ENCODE measurements at regions not wholly inside any gene's neighbourhood (a gene's known extent, or its start where the extent isn't known, plus 50 kb on each side); places are given as distances from the start of the nearest gene placed in this dataset.
"Not testable (repeated sequence)": the region's sequence is repeated elsewhere in the genome, so short reads cannot be mapped to it uniquely, and the experiment has no call there.

DNA sequence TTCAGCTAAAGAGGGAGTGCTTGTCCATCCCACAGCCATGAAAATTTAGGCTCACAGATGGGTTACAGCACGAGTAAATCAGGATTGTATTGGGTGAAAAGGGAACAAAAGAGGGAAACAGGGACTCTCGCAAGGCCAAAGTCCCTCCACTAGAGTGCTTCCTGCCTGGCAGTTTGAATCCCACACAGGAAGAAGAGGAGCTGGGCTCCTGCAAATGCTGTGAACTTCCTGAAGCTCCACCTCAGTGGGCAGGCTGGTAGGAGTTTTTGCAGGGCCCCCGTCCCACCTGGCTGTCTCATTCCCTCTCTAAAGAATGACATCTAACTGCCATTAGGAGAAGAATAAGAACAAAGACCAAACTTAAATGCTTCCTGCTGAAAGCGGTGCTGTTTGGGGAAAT, 712.0 kb upstream of the PRMT6 start:
- Histone ChIP-seq H3K27me3 (ENCODE audit: control insufficient read depth, insufficient read depth, low read length) (no peaks in the 10 kb centered on the region), H3K36me3 (ENCODE audit: control insufficient read depth, insufficient read depth, low read length) (no peaks in the 10 kb centered on the region), H3K9ac (ENCODE audit: low read depth, low read length) (no peak overlapping the region)

DNA sequence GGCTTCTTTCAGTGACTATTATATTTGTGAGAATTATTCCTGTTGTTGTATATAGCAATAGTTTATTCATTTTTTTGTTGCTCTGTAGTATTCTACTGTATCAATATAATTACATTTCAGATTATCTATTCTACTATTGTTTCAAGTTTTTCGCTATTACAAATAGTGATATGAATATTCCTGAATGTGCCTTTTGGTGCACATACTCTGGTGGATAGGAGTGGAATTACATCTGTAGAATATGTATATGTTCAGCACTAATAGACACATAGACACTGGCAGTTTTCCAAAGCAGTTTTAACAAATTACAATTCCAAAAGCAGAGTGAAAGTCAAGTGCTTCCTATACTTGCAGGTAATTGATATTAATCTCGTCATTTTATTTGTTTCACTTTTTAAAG, 696.2 kb upstream of the PRMT6 start:
- no peak overlapping the region for H3K9ac ChIP-seq (ENCODE audit: low read depth, low read length)

More for the DNA sequence above, 712.0 kb upstream of the PRMT6 start:
- no peak overlapping the region for H3K4me3 ChIP-seq (ENCODE audit: low read depth, low read length)
- no peaks in the 10 kb centered on the region for H3K9me3 ChIP-seq (ENCODE audit: control insufficient read depth, insufficient read depth, low read length)
- H3K4me1 ChIP-seq (ENCODE audit: control insufficient read depth, insufficient read depth, low read length): no peaks in the 10 kb centered on the region

DNA sequence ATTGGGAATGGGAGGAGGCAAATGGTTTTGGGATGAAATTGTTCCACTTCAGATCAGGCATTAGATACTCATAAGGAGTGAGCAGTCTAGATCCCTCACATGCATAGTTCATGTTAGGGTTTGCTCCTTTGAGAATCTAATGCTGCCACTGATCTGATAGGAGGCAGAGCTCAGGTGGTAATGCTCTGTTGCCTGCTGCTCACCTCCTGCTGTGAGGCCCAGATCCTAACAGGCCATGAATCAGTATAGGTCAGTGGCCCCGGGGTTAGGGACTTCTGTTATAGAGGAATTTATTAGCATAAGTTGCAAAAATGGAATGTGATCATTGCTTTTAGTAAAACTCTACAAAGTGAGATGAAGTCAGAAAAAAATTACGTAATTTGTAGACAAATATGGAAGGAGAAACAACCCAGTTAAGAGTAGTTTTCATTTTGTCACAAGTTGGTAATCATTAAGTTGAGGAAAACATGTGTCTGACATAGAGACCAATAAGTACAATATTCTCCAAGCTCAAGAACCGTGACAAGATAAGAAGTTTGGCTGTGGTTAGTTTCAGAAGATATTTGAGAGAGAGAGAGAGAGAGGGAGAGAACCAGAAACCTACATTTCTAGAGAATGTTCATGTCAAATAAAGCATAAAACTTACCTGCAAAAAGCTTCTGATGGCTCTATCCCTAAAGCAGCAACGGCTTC, 689.7 kb upstream of the PRMT6 start:
- Histone ChIP-seq H3K27me3 (ENCODE audit: control insufficient read depth, insufficient read depth, low read length) (no peaks in the 10 kb centered on the region), H3K4me3 (ENCODE audit: low read depth, low read length) (no peak overlapping the region), H3K36me3 (ENCODE audit: control insufficient read depth, insufficient read depth, low read length) (no peaks in the 10 kb centered on the region), H3K9me3 (ENCODE audit: control insufficient read depth, insufficient read depth, low read length) (no peaks in the 10 kb centered on the region), H3K9ac (ENCODE audit: low read depth, low read length) (no peak overlapping the region), H3K4me1 (ENCODE audit: control insufficient read depth, insufficient read depth, low read length) (no peaks in the 10 kb centered on the region)

More for the DNA sequence above, 696.2 kb upstream of the PRMT6 start:
- H3K36me3 ChIP-seq (ENCODE audit: control insufficient read depth, insufficient read depth, low read length): no peaks in the 10 kb centered on the region
- no peaks in the 10 kb centered on the region for H3K27me3 ChIP-seq (ENCODE audit: control insufficient read depth, insufficient read depth, low read length)
- H3K9me3 ChIP-seq (ENCODE audit: control insufficient read depth, insufficient read depth, low read length): no peaks in the 10 kb centered on the region
- H3K4me3 ChIP-seq (ENCODE audit: low read depth, low read length): no peak overlapping the region
- no peaks in the 10 kb centered on the region for H3K4me1 ChIP-seq (ENCODE audit: control insufficient read depth, insufficient read depth, low read length)

DNA sequence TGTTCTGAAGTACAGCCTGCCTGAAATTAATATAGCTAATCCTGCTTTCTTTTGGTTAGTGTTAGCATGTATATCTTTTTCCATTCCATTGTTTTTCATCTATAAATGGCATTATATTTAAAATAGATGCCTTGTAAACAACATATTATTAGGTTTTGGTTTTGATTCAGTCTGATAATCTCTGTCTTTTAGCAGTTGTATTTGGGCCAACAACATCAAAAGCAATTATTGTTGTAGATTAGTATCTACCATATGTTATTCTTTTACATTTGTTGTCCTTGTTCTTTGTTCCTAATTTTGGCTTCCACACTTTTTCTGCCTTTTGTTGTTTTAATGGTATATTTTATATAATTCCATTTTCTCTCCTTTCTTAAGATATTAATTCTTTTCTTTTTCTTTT, 678.2 kb upstream of the PRMT6 start:
- H3K36me3 ChIP-seq (ENCODE audit: control insufficient read depth, insufficient read depth, low read length): no peaks in the 10 kb centered on the region
- no peak overlapping the region for H3K9ac ChIP-seq (ENCODE audit: low read depth, low read length)
- no peaks in the 10 kb centered on the region for H3K4me1 ChIP-seq (ENCODE audit: control insufficient read depth, insufficient read depth, low read length)
- H3K9me3 ChIP-seq (ENCODE audit: control insufficient read depth, insufficient read depth, low read length): no peaks in the 10 kb centered on the region
- H3K4me3 ChIP-seq (ENCODE audit: low read depth, low read length): no peak overlapping the region
- no peaks in the 10 kb centered on the region for H3K27me3 ChIP-seq (ENCODE audit: control insufficient read depth, insufficient read depth, low read length)

DNA sequence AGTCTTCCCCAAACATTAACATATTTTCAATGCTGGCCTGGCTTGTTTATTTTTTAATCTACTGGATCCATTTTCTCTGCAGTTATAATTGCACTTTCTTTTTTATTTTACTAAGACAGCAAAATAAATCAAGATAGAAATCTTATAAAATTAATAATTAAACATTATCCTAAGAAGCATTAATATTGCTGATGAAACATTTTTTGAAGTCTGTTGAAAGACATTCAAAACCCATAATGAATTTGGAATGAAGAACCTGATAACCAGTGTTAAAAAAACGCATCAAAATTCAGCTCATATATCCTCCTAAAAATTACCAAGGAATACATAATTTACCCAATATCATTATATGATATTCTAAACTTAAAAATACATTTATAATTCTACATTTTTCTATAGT, 675.7 kb upstream of the PRMT6 start:
- Histone ChIP-seq H3K36me3 (ENCODE audit: control insufficient read depth, insufficient read depth, low read length) (no peaks in the 10 kb centered on the region), H3K4me1 (ENCODE audit: control insufficient read depth, insufficient read depth, low read length) (no peaks in the 10 kb centered on the region), H3K27me3 (ENCODE audit: control insufficient read depth, insufficient read depth, low read length) (no peaks in the 10 kb centered on the region), H3K9me3 (ENCODE audit: control insufficient read depth, insufficient read depth, low read length) (no peaks in the 10 kb centered on the region), H3K9ac (ENCODE audit: low read depth, low read length) (no peak overlapping the region), H3K4me3 (ENCODE audit: low read depth, low read length) (no peak overlapping the region)

DNA sequence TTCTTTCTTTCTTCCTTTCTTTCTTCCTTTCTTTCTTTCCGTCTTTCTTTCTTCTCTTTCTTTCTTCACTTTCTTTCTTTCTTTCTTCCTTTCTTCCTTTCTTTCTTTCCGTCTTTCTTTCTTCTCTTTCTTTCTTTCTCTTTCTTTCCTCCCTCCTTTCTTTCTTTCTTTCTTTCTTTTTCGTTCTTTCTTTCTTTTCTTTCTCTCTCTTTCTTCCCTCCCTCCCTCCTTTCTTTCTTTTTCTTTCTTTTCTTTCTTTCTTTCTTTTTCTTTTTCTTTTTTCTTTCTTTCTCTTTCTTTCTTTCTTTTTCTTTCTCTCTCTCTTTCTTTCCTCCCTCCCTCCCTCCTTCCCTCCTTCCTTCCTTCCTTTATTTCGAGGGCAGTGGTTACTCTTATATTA, 667.3 kb upstream of the PRMT6 start:
- not testable (repeated sequence) for H3K9me3 ChIP-seq (ENCODE audit: control insufficient read depth, insufficient read depth, low read length); H3K4me3 ChIP-seq (ENCODE audit: low read depth, low read length); H3K27me3 ChIP-seq (ENCODE audit: control insufficient read depth, insufficient read depth, low read length); H3K36me3 ChIP-seq (ENCODE audit: control insufficient read depth, insufficient read depth, low read length); H3K4me1 ChIP-seq (ENCODE audit: control insufficient read depth, insufficient read depth, low read length); H3K9ac ChIP-seq (ENCODE audit: low read depth, low read length)

DNA sequence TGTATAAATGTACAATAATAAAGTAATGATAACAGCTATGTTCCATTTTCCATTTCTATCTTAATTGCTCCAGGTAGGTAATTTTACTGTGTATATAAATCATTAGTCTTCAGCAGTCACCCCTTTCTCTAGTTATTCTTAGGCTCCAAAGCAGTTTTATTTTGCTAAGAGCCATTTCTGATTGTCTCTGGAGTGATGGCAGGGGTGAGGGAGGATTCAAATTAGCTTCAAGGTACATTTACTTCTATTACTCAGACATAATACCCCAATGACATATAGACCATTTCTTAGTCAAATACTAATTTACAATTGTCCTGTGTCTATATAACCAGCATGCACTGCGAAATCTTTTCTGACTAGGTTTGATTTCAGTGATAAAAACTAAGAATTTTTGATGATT, 663.4 kb upstream of the PRMT6 start:
- no peak overlapping the region for H3K9ac ChIP-seq (ENCODE audit: low read depth, low read length)
- H3K4me1 ChIP-seq (ENCODE audit: control insufficient read depth, insufficient read depth, low read length): no peaks in the 10 kb centered on the region
- no peaks in the 10 kb centered on the region for H3K27me3 ChIP-seq (ENCODE audit: control insufficient read depth, insufficient read depth, low read length)
- no peak overlapping the region for H3K4me3 ChIP-seq (ENCODE audit: low read depth, low read length)
- no peaks in the 10 kb centered on the region for H3K9me3 ChIP-seq (ENCODE audit: control insufficient read depth, insufficient read depth, low read length)
- H3K36me3 ChIP-seq (ENCODE audit: control insufficient read depth, insufficient read depth, low read length): no peaks in the 10 kb centered on the region

DNA sequence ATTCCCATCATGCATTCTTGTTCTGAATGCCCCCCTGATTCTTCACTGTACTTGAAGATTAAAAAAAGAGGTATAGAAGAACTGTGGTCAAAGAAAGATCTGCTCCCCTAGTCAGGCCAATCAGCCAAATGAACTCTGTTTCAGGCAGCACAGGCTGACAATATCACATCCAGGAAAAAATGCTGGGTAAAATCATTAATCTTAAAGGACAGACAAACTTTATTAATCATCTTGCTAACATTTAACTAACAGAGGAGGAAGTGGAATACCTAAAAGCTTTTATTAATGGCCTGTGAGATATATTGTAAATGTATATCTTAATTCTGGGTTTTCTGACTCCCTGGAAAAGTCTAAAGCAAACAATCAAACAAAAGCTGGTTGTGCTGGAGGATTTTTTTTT, 660.5 kb upstream of the PRMT6 start:
- Histone ChIP-seq H3K4me1 (ENCODE audit: control insufficient read depth, insufficient read depth, low read length) (no peaks in the 10 kb centered on the region), H3K9me3 (ENCODE audit: control insufficient read depth, insufficient read depth, low read length) (no peaks in the 10 kb centered on the region), H3K9ac (ENCODE audit: low read depth, low read length) (no peak overlapping the region), H3K36me3 (ENCODE audit: control insufficient read depth, insufficient read depth, low read length) (no peaks in the 10 kb centered on the region), H3K4me3 (ENCODE audit: low read depth, low read length) (no peak overlapping the region), H3K27me3 (ENCODE audit: control insufficient read depth, insufficient read depth, low read length) (no peaks in the 10 kb centered on the region)

DNA sequence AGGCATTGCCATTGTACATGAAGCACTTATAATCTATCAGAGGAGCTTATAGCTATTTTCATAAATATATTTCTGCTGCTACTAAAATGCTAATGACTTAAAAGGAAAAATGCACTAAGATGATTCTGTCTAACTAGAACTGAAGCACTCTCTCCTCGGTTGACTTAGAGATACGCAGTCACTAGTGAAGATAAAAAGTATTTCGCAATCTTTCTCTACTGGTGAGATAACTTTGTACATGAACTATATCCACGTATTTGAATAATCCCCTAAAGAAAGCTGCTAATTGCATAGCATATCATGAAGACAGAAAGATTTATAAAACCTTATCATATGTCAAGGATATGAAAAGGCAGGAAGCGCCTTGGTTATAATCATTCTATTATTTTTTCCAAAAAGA, 658.1 kb upstream of the PRMT6 start:
- Histone ChIP-seq H3K9me3 (ENCODE audit: control insufficient read depth, insufficient read depth, low read length) (no peaks in the 10 kb centered on the region), H3K27me3 (ENCODE audit: control insufficient read depth, insufficient read depth, low read length) (no peaks in the 10 kb centered on the region), H3K9ac (ENCODE audit: low read depth, low read length) (no peak overlapping the region), H3K4me3 (ENCODE audit: low read depth, low read length) (no peak overlapping the region), H3K36me3 (ENCODE audit: control insufficient read depth, insufficient read depth, low read length) (no peaks in the 10 kb centered on the region), H3K4me1 (ENCODE audit: control insufficient read depth, insufficient read depth, low read length) (no peaks in the 10 kb centered on the region)

DNA sequence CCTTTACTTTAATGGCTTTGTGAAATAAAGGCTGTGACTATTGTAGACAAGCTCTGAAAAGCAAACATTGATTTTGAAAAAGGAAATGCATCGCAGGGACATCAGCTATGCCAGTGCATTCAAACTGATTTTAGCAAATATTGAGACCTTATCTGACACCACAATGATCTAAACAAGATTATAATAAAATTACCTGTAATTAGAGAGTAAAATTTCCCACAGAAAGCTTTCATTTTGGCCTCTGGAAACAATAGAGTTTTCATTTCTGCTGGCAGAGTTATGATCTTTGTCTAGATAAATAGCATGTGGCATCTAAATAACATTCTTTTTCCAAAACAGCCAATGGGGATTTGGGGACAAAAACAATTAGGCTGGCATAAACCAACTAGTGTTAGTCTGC, 650.4 kb upstream of the PRMT6 start:
- H3K27me3 ChIP-seq (ENCODE audit: control insufficient read depth, insufficient read depth, low read length): no peaks in the 10 kb centered on the region

DNA sequence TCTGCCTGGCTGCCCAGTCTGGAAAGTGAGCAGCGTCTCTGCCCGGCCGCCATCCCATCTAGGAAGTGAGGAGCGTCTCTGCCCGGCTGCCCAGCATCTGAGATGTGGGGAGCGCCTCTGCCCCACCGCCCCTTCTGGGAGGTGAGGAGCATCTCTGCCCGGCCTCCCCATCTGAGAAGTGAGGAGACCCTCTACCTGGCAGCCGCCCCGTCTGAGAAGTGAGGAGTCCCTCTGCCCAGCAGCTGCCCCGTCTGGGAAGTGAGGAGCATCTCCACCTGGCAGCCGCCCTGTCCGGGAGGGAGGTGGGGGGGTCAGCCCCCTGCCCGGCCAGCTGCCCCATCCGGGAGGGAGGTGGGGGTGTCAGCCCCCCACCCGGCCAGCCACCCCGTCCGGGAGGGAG, 644.2 kb upstream of the PRMT6 start:
- not testable (repeated sequence) for H3K4me3 ChIP-seq (ENCODE audit: low read depth, low read length); H3K27me3 ChIP-seq (ENCODE audit: control insufficient read depth, insufficient read depth, low read length); H3K9me3 ChIP-seq (ENCODE audit: control insufficient read depth, insufficient read depth, low read length); H3K36me3 ChIP-seq (ENCODE audit: control insufficient read depth, insufficient read depth, low read length); H3K9ac ChIP-seq (ENCODE audit: low read depth, low read length); H3K4me1 ChIP-seq (ENCODE audit: control insufficient read depth, insufficient read depth, low read length)

More for the DNA sequence above, 650.4 kb upstream of the PRMT6 start:
- Histone ChIP-seq H3K9me3 (ENCODE audit: control insufficient read depth, insufficient read depth, low read length) (no peaks in the 10 kb centered on the region), H3K4me1 (ENCODE audit: control insufficient read depth, insufficient read depth, low read length) (no peaks in the 10 kb centered on the region), H3K36me3 (ENCODE audit: control insufficient read depth, insufficient read depth, low read length) (no peaks in the 10 kb centered on the region), H3K4me3 (ENCODE audit: low read depth, low read length) (no peak overlapping the region), H3K9ac (ENCODE audit: low read depth, low read length) (no peak overlapping the region)

DNA sequence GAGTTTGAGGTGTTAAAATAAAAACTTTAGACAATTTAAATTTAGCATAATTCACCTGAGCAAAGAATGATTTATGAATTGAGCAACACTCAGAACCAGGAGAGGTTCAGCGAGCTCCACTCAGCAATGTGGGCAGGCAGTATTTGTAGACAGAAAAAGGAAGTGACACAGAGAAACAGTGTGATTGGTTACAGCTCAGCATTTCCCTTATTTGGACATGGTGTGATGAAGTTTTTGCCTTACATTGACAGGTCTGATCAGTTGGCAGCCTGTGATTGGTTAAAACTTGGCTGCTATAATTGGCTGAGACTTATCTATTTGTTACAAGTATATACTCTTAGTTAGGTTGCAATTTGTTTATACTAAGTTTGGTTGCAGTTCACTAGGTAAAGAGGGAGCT, 621.2 kb upstream of the PRMT6 start:
- Histone ChIP-seq H3K4me3 (ENCODE audit: low read depth, low read length) (no peak overlapping the region), H3K27me3 (ENCODE audit: control insufficient read depth, insufficient read depth, low read length) (no peaks in the 10 kb centered on the region), H3K9ac (ENCODE audit: low read depth, low read length) (no peak overlapping the region), H3K36me3 (ENCODE audit: control insufficient read depth, insufficient read depth, low read length) (no peaks in the 10 kb centered on the region), H3K9me3 (ENCODE audit: control insufficient read depth, insufficient read depth, low read length) (no peaks in the 10 kb centered on the region), H3K4me1 (ENCODE audit: control insufficient read depth, insufficient read depth, low read length) (peaks cover 4% of the 10 kb centered on the region)

All from iPS-15b (cell line).